ENCODE measurements at regions not wholly inside any gene's neighbourhood (a gene's known extent, or its start where the extent isn't known, plus 50 kb on each side); places are given as distances from the start of the nearest gene placed in this dataset.

DNA sequence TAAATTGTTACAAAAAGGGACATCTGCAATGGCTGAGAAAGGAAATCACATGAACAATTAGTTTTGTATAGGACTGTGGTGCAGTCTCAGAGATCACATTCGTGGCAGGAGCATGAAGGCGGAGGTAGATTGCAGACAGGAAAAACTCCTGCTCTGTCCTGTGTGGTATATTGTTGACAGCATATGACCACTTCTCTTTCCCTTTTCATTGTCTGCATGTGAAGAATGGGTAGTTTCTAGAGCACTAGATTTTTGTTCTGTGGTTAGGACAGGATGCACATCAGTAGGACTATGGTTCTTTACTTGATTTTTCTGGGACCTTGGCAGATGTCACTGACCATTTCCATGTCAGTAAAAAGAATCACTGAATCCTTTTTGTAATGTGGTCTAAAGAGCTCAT lies 625.9 kb upstream of the PKN2 start:
- Mint-ChIP-seq H3K4me3 (ENCODE audit: unreplicated experiment) (no peak overlapping the region), H3K27me3 (ENCODE audit: insufficient read depth, unreplicated experiment) (no peaks in the 10 kb centered on the region), H3K27ac (ENCODE audit: low read depth, unreplicated experiment) (no peak overlapping the region), H3K36me3 (ENCODE audit: insufficient read depth, unreplicated experiment) (no peaks in the 10 kb centered on the region), H3K9me3 (ENCODE audit: unreplicated experiment) (no peaks in the 10 kb centered on the region), H3K4me1 (ENCODE audit: insufficient read depth, unreplicated experiment) (peaks cover 9% of the 10 kb centered on the region)
- CTCF ChIA-PET = no interaction called here
- no TSS peak for BruUV-seq (replicated peaks)
- intact Hi-C loops (cut with micrococcal nuclease) = no loop called here
- TF ChIP-seq, protein P1, sequence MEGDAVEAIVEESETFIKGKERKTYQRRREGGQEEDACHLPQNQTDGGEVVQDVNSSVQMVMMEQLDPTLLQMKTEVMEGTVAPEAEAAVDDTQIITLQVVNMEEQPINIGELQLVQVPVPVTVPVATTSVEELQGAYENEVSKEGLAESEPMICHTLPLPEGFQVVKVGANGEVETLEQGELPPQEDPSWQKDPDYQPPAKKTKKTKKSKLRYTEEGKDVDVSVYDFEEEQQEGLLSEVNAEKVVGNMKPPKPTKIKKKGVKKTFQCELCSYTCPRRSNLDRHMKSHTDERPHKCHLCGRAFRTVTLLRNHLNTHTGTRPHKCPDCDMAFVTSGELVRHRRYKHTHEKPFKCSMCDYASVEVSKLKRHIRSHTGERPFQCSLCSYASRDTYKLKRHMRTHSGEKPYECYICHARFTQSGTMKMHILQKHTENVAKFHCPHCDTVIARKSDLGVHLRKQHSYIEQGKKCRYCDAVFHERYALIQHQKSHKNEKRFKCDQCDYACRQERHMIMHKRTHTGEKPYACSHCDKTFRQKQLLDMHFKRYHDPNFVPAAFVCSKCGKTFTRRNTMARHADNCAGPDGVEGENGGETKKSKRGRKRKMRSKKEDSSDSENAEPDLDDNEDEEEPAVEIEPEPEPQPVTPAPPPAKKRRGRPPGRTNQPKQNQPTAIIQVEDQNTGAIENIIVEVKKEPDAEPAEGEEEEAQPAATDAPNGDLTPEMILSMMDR (IDR thresholded peaks at IDR 0.05; ENCODE audit: unreplicated experiment) = no peak
- DNase-seq (ENCODE audit: unreplicated experiment) = no peak
- POLR2A ChIA-PET = no interaction called here

GRCh38 chr1:88060112-88060673 lies 623.9 kb upstream of the PKN2 start:
- ChIA-PET POLR2A (interaction anchor here (1.2 to 1.9 kb wide), 3 partner anchors 71 to 734 kb away, joined by 3 to 22 read pairs (median 4); partner anchors contain the start of gene LMO4), CTCF (interaction anchor here (0.6 to 1.5 kb wide), 6 partner anchors 73 to 767 kb away, joined by 3 to 7 read pairs (median 4); no protein-coding TSS in a partner anchor)
- intact Hi-C loops (cut with micrococcal nuclease) = loop anchor here (2.0 to 10.0 kb wide), 2 partner anchors 105 to 929 kb away; no protein-coding TSS in a partner anchor
- no peaks in the 10 kb centered on the region for H3K36me3 Mint-ChIP-seq (ENCODE audit: insufficient read depth, unreplicated experiment)
- BruUV-seq (replicated peaks) = no TSS peak
- no peaks in the 10 kb centered on the region for H3K9me3 Mint-ChIP-seq (ENCODE audit: unreplicated experiment)
- H3K4me1 Mint-ChIP-seq (ENCODE audit: insufficient read depth, unreplicated experiment) = peaks cover 9% of the 10 kb centered on the region
- H3K27me3 Mint-ChIP-seq (ENCODE audit: insufficient read depth, unreplicated experiment) = no peaks in the 10 kb centered on the region
- H3K4me3 Mint-ChIP-seq (ENCODE audit: unreplicated experiment) = no peak overlapping the region
- no peak overlapping the region for H3K27ac Mint-ChIP-seq (ENCODE audit: low read depth, unreplicated experiment)
- TF ChIP-seq, protein P1 (IDR thresholded peaks at IDR 0.05; ENCODE audit: unreplicated experiment) = no peak
- no peak for DNase-seq (ENCODE audit: unreplicated experiment)

- Mint-ChIP-seq H3K27ac (ENCODE audit: low read depth, unreplicated experiment) (no peak overlapping the region), H3K36me3 (ENCODE audit: insufficient read depth, unreplicated experiment) (no peaks in the 10 kb centered on the region), H3K4me1 (ENCODE audit: insufficient read depth, unreplicated experiment) (peaks cover 9% of the 10 kb centered on the region), H3K4me3 (ENCODE audit: unreplicated experiment) (no peak overlapping the region), H3K9me3 (ENCODE audit: unreplicated experiment) (no peaks in the 10 kb centered on the region), H3K27me3 (ENCODE audit: insufficient read depth, unreplicated experiment) (no peaks in the 10 kb centered on the region)
- intact Hi-C loops (cut with micrococcal nuclease) = loop anchor here (1.0 to 10.0 kb wide), 4 partner anchors 106 to 930 kb away; no protein-coding TSS in a partner anchor
- ChIA-PET POLR2A (interaction anchor here (0.6 to 1.9 kb wide), 8 partner anchors 72 to 751 kb away, joined by 3 to 22 read pairs (median 3); partner anchors contain the start of gene LMO4), CTCF (interaction anchor here (0.6 to 1.5 kb wide), 15 partner anchors 10 to 1138 kb away, joined by 3 to 7 read pairs (median 3); no protein-coding TSS in a partner anchor)
- DNase-seq (ENCODE audit: unreplicated experiment) = peak; percentile 44
- TF ChIP-seq, protein P1 (IDR thresholded peaks at IDR 0.05; ENCODE audit: unreplicated experiment) = no peak
- no TSS peak for BruUV-seq (replicated peaks)
Measured at GRCh38 chr1:88060750-88061491, 623.2 kb upstream of the PKN2 start.

- no TSS peak for BruUV-seq (replicated peaks)
- no peaks in the 10 kb centered on the region for H3K36me3 Mint-ChIP-seq (ENCODE audit: insufficient read depth, unreplicated experiment)
- CTCF ChIA-PET = interaction anchor here (0.6 to 3.3 kb wide), 16 partner anchors 9 to 1519 kb away, joined by 3 to 11 read pairs (median 4); no protein-coding TSS in a partner anchor
- H3K4me1 Mint-ChIP-seq (ENCODE audit: insufficient read depth, unreplicated experiment) = peaks cover 9% of the 10 kb centered on the region
- intact Hi-C loops (cut with micrococcal nuclease) = loop anchor here (1.0 to 10.0 kb wide), 4 partner anchors 107 to 931 kb away; no protein-coding TSS in a partner anchor
- no peak overlapping the region for H3K4me3 Mint-ChIP-seq (ENCODE audit: unreplicated experiment)
- H3K27ac Mint-ChIP-seq (ENCODE audit: low read depth, unreplicated experiment) = no peak overlapping the region
- POLR2A ChIA-PET = interaction anchor here (0.7 to 1.9 kb wide), 7 partner anchors 73 to 736 kb away, joined by 3 to 22 read pairs (median 3); partner anchors contain the start of gene LMO4
- peak; percentile 70 for DNase-seq (ENCODE audit: unreplicated experiment)
- no peaks in the 10 kb centered on the region for H3K9me3 Mint-ChIP-seq (ENCODE audit: unreplicated experiment)
- TF ChIP-seq, protein P1 (IDR thresholded peaks at IDR 0.05; ENCODE audit: unreplicated experiment) = peak; percentile 81
- H3K27me3 Mint-ChIP-seq (ENCODE audit: insufficient read depth, unreplicated experiment) = no peaks in the 10 kb centered on the region
Measured at GRCh38 chr1:88061492-88062177, 622.4 kb upstream of the PKN2 start.

Data from MCF 10A (cell line).